ENCODE measurements at regions not wholly inside any gene's neighbourhood (a gene's known extent, or its start where the extent isn't known, plus 50 kb on each side); places are given as distances from the start of the nearest gene placed in this dataset.

GRCh38 chr16:86324320-86324719, 186.0 kb upstream of the FOXF1 start:
- intact Hi-C loops (cut with DNase I) = loop anchor here in 1 of 2 donors (10.0 kb wide), 1 partner anchor 60 kb away; no protein-coding TSS in a partner anchor
- no peak overlapping the region for H3K4me3 ChIP-seq (ENCODE audit: low read length in 2 of 2)
- H3K36me3 ChIP-seq (ENCODE audit: control insufficient read depth in 1 of 2, insufficient read depth in 2 of 2, low read length in 1 of 2) = no peaks in the 10 kb centered on the region
- DNase-seq = peak; percentile 32 to 67
- peaks cover 0 to 4% of the 10 kb centered on the region in 2 donors for H3K27me3 ChIP-seq (ENCODE audit: control insufficient read depth in 1 of 2, insufficient read depth in 2 of 2, low read length in 1 of 2)
- WGBS, 2 donors = 71 to 78% methylated on average over 18 of the region's 18 CpGs
- no peak for ATAC-seq (ENCODE audit: low FRiP score)
- no peaks in the 10 kb centered on the region for H3K4me1 ChIP-seq (ENCODE audit: control insufficient read depth in 1 of 2, insufficient read depth in 2 of 2, low read length in 2 of 2)
- H3K9me3 ChIP-seq (ENCODE audit: control insufficient read depth, low read length) = peaks cover 5% of the 10 kb centered on the region
- no peak overlapping the region for H3K27ac ChIP-seq (ENCODE audit: low read depth in 1 of 2, low read length in 2 of 2)

GRCh38 chr16:86325360-86325759, 185.0 kb upstream of the FOXF1 start:
- no peak overlapping the region for H3K27ac ChIP-seq (ENCODE audit: low read depth in 1 of 2, low read length in 2 of 2)
- intact Hi-C loops (cut with DNase I) = loop anchor here in 1 of 2 donors (10.0 kb wide), 1 partner anchor 59 kb away; no protein-coding TSS in a partner anchor
- no peak for ATAC-seq (ENCODE audit: low FRiP score)

GRCh38 chr16:86325895-86326294, 184.4 kb upstream of the FOXF1 start:
- 89 to 93% methylated on average over 6 of the region's 6 CpGs for WGBS, 2 donors
- intact Hi-C loops (cut with DNase I) = loop anchor here in 1 of 2 donors (10.0 kb wide), 1 partner anchor 59 kb away; no protein-coding TSS in a partner anchor
- H3K4me3 ChIP-seq (ENCODE audit: low read length in 2 of 2) = no peak overlapping the region
- DNase-seq (no peak), ATAC-seq (ENCODE audit: low FRiP score) (no peak)
- peaks cover 5% of the 10 kb centered on the region for H3K9me3 ChIP-seq (ENCODE audit: control insufficient read depth, low read length)
- peaks cover 0 to 4% of the 10 kb centered on the region in 2 donors for H3K27me3 ChIP-seq (ENCODE audit: control insufficient read depth in 1 of 2, insufficient read depth in 2 of 2, low read length in 1 of 2)
- no peak overlapping the region for H3K27ac ChIP-seq (ENCODE audit: low read depth in 1 of 2, low read length in 2 of 2)
- no peaks in the 10 kb centered on the region for H3K36me3 ChIP-seq (ENCODE audit: control insufficient read depth in 1 of 2, insufficient read depth in 2 of 2, low read length in 1 of 2)
- no peaks in the 10 kb centered on the region for H3K4me1 ChIP-seq (ENCODE audit: control insufficient read depth in 1 of 2, insufficient read depth in 2 of 2, low read length in 2 of 2)

More at GRCh38 chr16:86325360-86325759, 185.0 kb upstream of the FOXF1 start:
- Histone ChIP-seq H3K36me3 (ENCODE audit: control insufficient read depth in 1 of 2, insufficient read depth in 2 of 2, low read length in 1 of 2) (no peaks in the 10 kb centered on the region), H3K4me3 (ENCODE audit: low read length in 2 of 2) (no peak overlapping the region), H3K27me3 (ENCODE audit: control insufficient read depth in 1 of 2, insufficient read depth in 2 of 2, low read length in 1 of 2) (peaks cover 0 to 4% of the 10 kb centered on the region in 2 donors), H3K4me1 (ENCODE audit: control insufficient read depth in 1 of 2, insufficient read depth in 2 of 2, low read length in 2 of 2) (no peaks in the 10 kb centered on the region), H3K9me3 (ENCODE audit: control insufficient read depth, low read length) (peaks cover 5% of the 10 kb centered on the region)
- DNase-seq = no peak
- 82% methylated on average over 3 of the region's 3 CpGs for WGBS, 2 donors

- ATAC-seq (ENCODE audit: low FRiP score) (no peak), DNase-seq (peak in 1 of 2 donors; percentile 25)
- H3K27me3 ChIP-seq (ENCODE audit: control insufficient read depth in 1 of 2, insufficient read depth in 2 of 2, low read length in 1 of 2) = peaks cover 0 to 6% of the 10 kb centered on the region in 2 donors
- H3K9me3 ChIP-seq (ENCODE audit: control insufficient read depth, low read length) = peaks cover 5% of the 10 kb centered on the region
- H3K27ac ChIP-seq (ENCODE audit: low read depth in 1 of 2, low read length in 2 of 2) = no peak overlapping the region
- WGBS, 2 donors = 70 to 73% methylated on average over 10 of the region's 10 CpGs
- no peak overlapping the region for H3K4me3 ChIP-seq (ENCODE audit: low read length in 2 of 2)
- no peaks in the 10 kb centered on the region for H3K36me3 ChIP-seq (ENCODE audit: control insufficient read depth in 1 of 2, insufficient read depth in 2 of 2, low read length in 1 of 2)
- intact Hi-C loops (cut with DNase I) = loop anchor here in 1 of 2 donors (10.0 kb wide), 1 partner anchor 57 kb away; no protein-coding TSS in a partner anchor
- H3K4me1 ChIP-seq (ENCODE audit: control insufficient read depth in 1 of 2, insufficient read depth in 2 of 2, low read length in 2 of 2) = no peaks in the 10 kb centered on the region
Observed at GRCh38 chr16:86327321-86327720, 183.0 kb upstream of the FOXF1 start.

GRCh38 chr16:86330906-86331305, 179.4 kb upstream of the FOXF1 start:
- Histone ChIP-seq H3K4me3 (ENCODE audit: low read length in 2 of 2) (no peak overlapping the region), H3K9me3 (ENCODE audit: control insufficient read depth, low read length) (peaks cover 1% of the 10 kb centered on the region), H3K27ac (ENCODE audit: low read depth in 1 of 2, low read length in 2 of 2) (no peak overlapping the region), H3K36me3 (ENCODE audit: control insufficient read depth in 1 of 2, insufficient read depth in 2 of 2, low read length in 1 of 2) (no peaks in the 10 kb centered on the region), H3K27me3 (ENCODE audit: control insufficient read depth in 1 of 2, insufficient read depth in 2 of 2, low read length in 1 of 2) (peaks cover 0 to 4% of the 10 kb centered on the region in 2 donors), H3K4me1 (ENCODE audit: control insufficient read depth in 1 of 2, insufficient read depth in 2 of 2, low read length in 2 of 2) (no peaks in the 10 kb centered on the region)
- no peak for ATAC-seq (ENCODE audit: low FRiP score)
- intact Hi-C loops (cut with DNase I) = no loop called here
- 34 to 41% methylated on average over 14 of the region's 14 CpGs for WGBS, 2 donors
- peak; percentile 30 to 45 for DNase-seq

- intact Hi-C loops (cut with DNase I) = no loop called here
- no peaks in the 10 kb centered on the region for H3K4me1 ChIP-seq (ENCODE audit: control insufficient read depth in 1 of 2, insufficient read depth in 2 of 2, low read length in 2 of 2)
- no peak overlapping the region for H3K27ac ChIP-seq (ENCODE audit: low read depth in 1 of 2, low read length in 2 of 2)
- no peaks in the 10 kb centered on the region for H3K9me3 ChIP-seq (ENCODE audit: control insufficient read depth, low read length)
- no peak overlapping the region for H3K4me3 ChIP-seq (ENCODE audit: low read length in 2 of 2)
- WGBS, 2 donors = 16% methylated on average over 7 of the region's 7 CpGs
- ATAC-seq (ENCODE audit: low FRiP score) = no peak
- H3K27me3 ChIP-seq (ENCODE audit: control insufficient read depth in 1 of 2, insufficient read depth in 2 of 2, low read length in 1 of 2) = peaks cover 0 to 2% of the 10 kb centered on the region in 2 donors
- H3K36me3 ChIP-seq (ENCODE audit: control insufficient read depth in 1 of 2, insufficient read depth in 2 of 2, low read length in 1 of 2) = no peaks in the 10 kb centered on the region
- DNase-seq = no peak
Observed at GRCh38 chr16:86334079-86334635, 176.2 kb upstream of the FOXF1 start.

GRCh38 chr16:86335266-86336172, 174.8 kb upstream of the FOXF1 start:
- Histone ChIP-seq H3K27ac (ENCODE audit: low read depth in 1 of 2, low read length in 2 of 2) (no peak overlapping the region), H3K9me3 (ENCODE audit: control insufficient read depth, low read length) (no peaks in the 10 kb centered on the region), H3K36me3 (ENCODE audit: control insufficient read depth in 1 of 2, insufficient read depth in 2 of 2, low read length in 1 of 2) (no peaks in the 10 kb centered on the region), H3K27me3 (ENCODE audit: control insufficient read depth in 1 of 2, insufficient read depth in 2 of 2, low read length in 1 of 2) (peaks cover 0 to 2% of the 10 kb centered on the region in 2 donors), H3K4me1 (ENCODE audit: control insufficient read depth in 1 of 2, insufficient read depth in 2 of 2, low read length in 2 of 2) (no peaks in the 10 kb centered on the region), H3K4me3 (ENCODE audit: low read length in 2 of 2) (no peak overlapping the region)
- peak in 1 of 2 donors; percentile 30 for DNase-seq
- no peak for ATAC-seq (ENCODE audit: low FRiP score)
- whole genome bisulfite sequencing, 2 donors = 74 to 75% methylated on average over 23 to 24 of the region's 24 CpGs
- intact Hi-C loops (cut with DNase I) = no loop called here

- 65 to 85% methylated on average over 18 of the region's 18 CpGs for WGBS, 2 donors
- Histone ChIP-seq H3K27me3 (ENCODE audit: control insufficient read depth in 1 of 2, insufficient read depth in 2 of 2, low read length in 1 of 2) (peaks cover 0 to under 1% of the 10 kb centered on the region in 2 donors), H3K4me1 (ENCODE audit: control insufficient read depth in 1 of 2, insufficient read depth in 2 of 2, low read length in 2 of 2) (no peaks in the 10 kb centered on the region), H3K36me3 (ENCODE audit: control insufficient read depth in 1 of 2, insufficient read depth in 2 of 2, low read length in 1 of 2) (no peaks in the 10 kb centered on the region), H3K9me3 (ENCODE audit: control insufficient read depth, low read length) (no peaks in the 10 kb centered on the region), H3K4me3 (ENCODE audit: low read length in 2 of 2) (no peak overlapping the region), H3K27ac (ENCODE audit: low read depth in 1 of 2, low read length in 2 of 2) (no peak overlapping the region)
- intact Hi-C loops (cut with DNase I) = no loop called here
- ATAC-seq (ENCODE audit: low FRiP score) (no peak), DNase-seq (peak in 1 of 2 donors; percentile 21)
Observed at GRCh38 chr16:86337138-86337537, 173.2 kb upstream of the FOXF1 start.
